Epithelial cell of esophagus (primary cell): ENCODE measurements at regions not wholly inside any gene's neighbourhood (a gene's known extent, or its start where the extent isn't known, plus 50 kb on each side); places are given as distances from the start of the nearest gene placed in this dataset.
"Not testable (repeated sequence)": the region's sequence is repeated elsewhere in the genome, so short reads cannot be mapped to it uniquely, and the experiment has no call there.

Source experiments
- DNase-seq: peaks from one replicate; pipeline ENCODE4 v3.0.0; 2010; ENCODE audit warnings: low read depth
- H3K4me3 ChIP-seq: 2 replicates; pipeline ENCODE4 v1.5.1; 2011; ENCODE audit warnings: mild to moderate bottlenecking, low read length, control low read depth
- CTCF ChIP-seq: IDR thresholded peaks from 2 replicates; pipeline ENCODE4 v1.5.1; 2011; ENCODE audit warnings: low read depth, mild to moderate bottlenecking, low read length, control low read depth, inconsistent platforms; ENCODE audit not compliant: insufficient read depth; ENCODE audit errors: missing control alignments

DNA sequence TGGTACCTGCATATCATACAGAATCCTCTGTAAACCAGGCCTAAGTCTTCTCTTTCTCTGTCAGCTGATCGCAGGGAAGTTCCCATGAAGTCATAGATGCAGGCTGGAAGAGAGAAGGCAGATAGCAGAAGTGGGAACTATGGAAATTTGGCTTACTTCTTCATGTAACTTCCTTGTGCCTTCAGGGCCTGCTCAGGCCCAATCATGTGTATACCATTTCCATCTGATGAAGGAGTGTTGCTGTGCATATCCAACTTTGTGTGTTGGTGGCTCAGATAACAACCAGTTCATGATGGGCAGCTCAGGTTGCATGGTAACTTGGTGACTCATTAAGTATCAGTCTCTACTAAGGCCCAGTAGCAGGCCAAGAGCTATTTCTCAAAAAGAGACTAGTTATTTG lies 53.1 kb upstream of the CEP295 start:
- peak; percentile 39 for DNase-seq
- no peak for TF ChIP-seq CTCF
- H3K4me3 ChIP-seq: no peak overlapping the region

GRCh38 chr11:93606721-93607120 lies 54.8 kb upstream of the CEP295 start:
- DNase-seq: no peak
- no peak overlapping the region for H3K4me3 ChIP-seq
- TF ChIP-seq CTCF: no peak

GRCh38 chr11:93606314-93606713 lies 55.2 kb upstream of the CEP295 start:
- H3K4me3 ChIP-seq: no peak overlapping the region
- no peak for DNase-seq
- no peak for TF ChIP-seq CTCF

- no peak overlapping the region for H3K4me3 ChIP-seq
- TF ChIP-seq CTCF: no peak
- no peak for DNase-seq
These were observed 55.8 kb upstream of the CEP295 start for GRCh38 chr11:93605642-93606041.

GRCh38 chr11:93604008-93604660 lies 57.3 kb upstream of the CEP295 start:
- no peak for DNase-seq
- TF ChIP-seq CTCF: no peak
- H3K4me3 ChIP-seq: no peak overlapping the region

- TF ChIP-seq CTCF: no peak
- no peak for DNase-seq
- H3K4me3 ChIP-seq: no peak overlapping the region
These were observed 58.1 kb upstream of the CEP295 start for GRCh38 chr11:93603225-93604007.

DNA sequence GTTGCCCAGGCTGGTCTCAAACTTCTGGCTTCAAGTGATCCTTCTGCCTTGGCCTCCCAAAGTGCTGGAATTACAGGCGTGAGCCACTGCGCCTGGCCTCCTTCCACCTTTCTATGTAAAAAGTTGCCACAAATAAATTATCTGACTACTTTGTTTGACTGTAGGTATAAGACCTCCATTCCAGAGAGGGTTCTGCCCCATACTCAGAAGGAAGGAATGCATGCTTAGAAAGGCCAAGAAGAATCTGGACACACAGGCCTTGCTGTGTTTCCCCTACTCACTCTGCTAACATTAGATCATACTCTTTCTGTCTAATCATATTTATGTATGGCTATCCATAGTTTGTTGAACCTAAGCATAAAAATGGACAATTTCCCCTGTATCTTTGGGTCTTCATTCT lies 53.0 kb upstream of the SMCO4 start:
- not testable (repeated sequence) for H3K4me3 ChIP-seq, DNase-seq
